ENCODE measurements at regions not wholly inside any gene's neighbourhood (a gene's known extent, or its start where the extent isn't known, plus 50 kb on each side); places are given as distances from the start of the nearest gene placed in this dataset.
A peak's percentile ranks its signal among the peaks of the same experiment; 100 is the strongest.

- POLR2A ChIA-PET: no interaction called here
- ATAC-seq (no peak), FAIRE-seq (no peak), DNase-seq (ENCODE audit: extremely low read depth in 1 of 4, low spot score in 3 of 4) (no peak)
- H3K9me3 ChIP-seq (replicated peaks; ENCODE audit: control insufficient read depth, insufficient read depth, low read depth, low read length): no peaks in the 10 kb centered on the region
- H3K27me3 ChIP-seq (ENCODE audit: control insufficient read depth in 2 of 2, insufficient read depth in 2 of 2, low read length in 2 of 2): peaks cover 0 to 31% of the 10 kb centered on the region in 2 experiments; a peak in 3 of 5 replicates
- no peak overlapping the region for H2AFZ ChIP-seq (ENCODE audit: low read depth, low read length)
- H3K4me1 ChIP-seq (replicated peaks in 1 of 2; ENCODE audit: control insufficient read depth in 2 of 2, insufficient read depth in 2 of 2, low read length in 2 of 2): no peaks in the 10 kb centered on the region
- H4K20me1 ChIP-seq (replicated peaks; ENCODE audit: control insufficient read depth, insufficient read depth, low read length): no peaks in the 10 kb centered on the region
- no peaks in the 10 kb centered on the region for H3K9me1 ChIP-seq (ENCODE audit: control insufficient read depth, insufficient read depth, low read length)
- H3K27ac ChIP-seq (ENCODE audit: extremely low read depth, low read depth, low read length): no peak overlapping the region
- H3K4me3 ChIP-seq: no peak overlapping the region
- CTCF ChIA-PET (ENCODE audit: low intra/inter-chr PET ratio): no interaction called here
- H3K36me3 ChIP-seq (ENCODE audit: control insufficient read depth, insufficient read depth, low read length): no peaks in the 10 kb centered on the region
- in situ Hi-C loops (cut with MboI): no loop called here
- H3K79me2 ChIP-seq (ENCODE audit: control insufficient read depth, insufficient read depth, low read length): no peaks in the 10 kb centered on the region
- 1% methylated on average over 3 of the region's 3 CpGs for WGBS (ENCODE audit: insufficient coverage, low coverage, missing lambda C conversion rate)
- TF ChIP-seq RBM25 (IDR thresholded peaks at IDR 0.05; ENCODE audit: low read depth, low read length, severe bottlenecking) (peak; percentile 68), ZNF134 (CRISPR knock-in tag; conservative IDR thresholded peaks at IDR 0.05) (peak; percentile 100), NCOA1 (IDR thresholded peaks at IDR 0.05; ENCODE audit: low read depth) (no peak)
- TF ChIP-seq, protein P1, sequence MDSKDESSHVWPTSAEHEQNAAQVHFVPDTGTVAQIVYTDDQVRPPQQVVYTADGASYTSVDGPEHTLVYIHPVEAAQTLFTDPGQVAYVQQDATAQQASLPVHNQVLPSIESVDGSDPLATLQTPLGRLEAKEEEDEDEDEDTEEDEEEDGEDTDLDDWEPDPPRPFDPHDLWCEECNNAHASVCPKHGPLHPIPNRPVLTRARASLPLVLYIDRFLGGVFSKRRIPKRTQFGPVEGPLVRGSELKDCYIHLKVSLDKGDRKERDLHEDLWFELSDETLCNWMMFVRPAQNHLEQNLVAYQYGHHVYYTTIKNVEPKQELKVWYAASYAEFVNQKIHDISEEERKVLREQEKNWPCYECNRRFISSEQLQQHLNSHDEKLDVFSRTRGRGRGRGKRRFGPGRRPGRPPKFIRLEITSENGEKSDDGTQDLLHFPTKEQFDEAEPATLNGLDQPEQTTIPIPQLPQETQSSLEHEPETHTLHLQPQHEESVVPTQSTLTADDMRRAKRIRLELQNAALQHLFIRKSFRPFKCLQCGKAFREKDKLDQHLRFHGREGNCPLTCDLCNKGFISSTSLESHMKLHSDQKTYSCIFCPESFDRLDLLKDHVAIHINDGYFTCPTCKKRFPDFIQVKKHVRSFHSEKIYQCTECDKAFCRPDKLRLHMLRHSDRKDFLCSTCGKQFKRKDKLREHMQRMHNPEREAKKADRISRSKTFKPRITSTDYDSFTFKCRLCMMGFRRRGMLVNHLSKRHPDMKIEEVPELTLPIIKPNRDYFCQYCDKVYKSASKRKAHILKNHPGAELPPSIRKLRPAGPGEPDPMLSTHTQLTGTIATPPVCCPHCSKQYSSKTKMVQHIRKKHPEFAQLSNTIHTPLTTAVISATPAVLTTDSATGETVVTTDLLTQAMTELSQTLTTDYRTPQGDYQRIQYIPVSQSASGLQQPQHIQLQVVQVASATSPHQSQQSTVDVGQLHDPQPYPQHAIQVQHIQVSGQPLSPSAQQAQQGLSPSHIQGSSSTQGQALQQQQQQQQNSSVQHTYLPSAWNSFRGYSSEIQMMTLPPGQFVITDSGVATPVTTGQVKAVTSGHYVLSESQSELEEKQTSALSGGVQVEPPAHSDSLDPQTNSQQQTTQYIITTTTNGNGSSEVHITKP (IDR thresholded peaks at IDR 0.05; ENCODE audit: partially characterized antibody): no peak
- no peak overlapping the region for H3K9ac ChIP-seq (ENCODE audit: insufficient read depth in 1 of 2, low read depth in 2 of 2, low read length in 2 of 2)
- intact Hi-C loops (cut with micrococcal nuclease): no loop called here
- no TSS peak for BruUV-seq (replicated peaks)
- H3K4me2 ChIP-seq (ENCODE audit: insufficient read depth, low read length): no peak overlapping the region
Observed at GRCh38 chr6:164087870-164088269, 673.4 kb downstream of the QKI start.

Measured in K562 (cell line).